HepG2 (cell line): ENCODE measurements at regions not wholly inside any gene's neighbourhood (a gene's known extent, or its start where the extent isn't known, plus 50 kb on each side); places are given as distances from the start of the nearest gene placed in this dataset.

Experiments
- CHCHD3 ChIP-seq: sonication (generic); formaldehyde crosslinking; IDR thresholded peaks from 2 replicates; pipeline ENCODE4 v1.8.0; 2022; ENCODE audit warnings: mild to moderate bottlenecking, missing genetic modification reagents, moderate library complexity
- POLR2A ChIP-seq, 2 experiments: IDR thresholded peaks; 2 replicates each; pipeline ENCODE4 v1.6.1; 2011; ENCODE audit warnings: low read depth in 2 of 2, low read length in 2 of 2, mild to moderate bottlenecking in 1 of 2, moderate library complexity in 1 of 2; ENCODE audit not compliant: insufficient read depth in 1 of 2
- TARDBP ChIP-seq: sonication (generic); formaldehyde crosslinking; IDR thresholded peaks from 2 replicates; pipeline ENCODE4 v1.8.0; 2022; ENCODE audit warnings: mild to moderate bottlenecking, missing genetic modification reagents
- USF2 ChIP-seq, 2 experiments: sonication (generic) in 1 of 2; formaldehyde crosslinking in 1 of 2; IDR thresholded peaks; 2 replicates each; pipeline versions ENCODE4 v1.5.1 to v1.6.1; 2011 to 2020; ENCODE audit warnings: borderline replicate concordance in 1 of 2, low read depth in 1 of 2, low read length in 1 of 2, mild to moderate bottlenecking in 1 of 2, missing genetic modification reagents in 1 of 2, moderate library complexity in 1 of 2
- ZBTB37 ChIP-seq: sonication (generic); formaldehyde crosslinking; IDR thresholded peaks from 2 replicates; pipeline ENCODE4 v1.4.0; 2020; ENCODE audit warnings: mild to moderate bottlenecking, missing genetic modification reagents
- ZFP1 ChIP-seq: IDR thresholded peaks from 2 replicates; pipeline ENCODE4 v1.6.1; 2016
- ZNF530 ChIP-seq: sonication (generic); formaldehyde crosslinking; IDR thresholded peaks from 2 replicates; pipeline ENCODE4 v1.5.0; 2020; ENCODE audit warnings: low read depth, mild to moderate bottlenecking, missing genetic modification reagents
- ZSCAN31 ChIP-seq: sonication (generic); formaldehyde crosslinking; IDR thresholded peaks from 2 replicates; pipeline ENCODE4 v1.5.0; 2020; ENCODE audit warnings: low read depth, mild to moderate bottlenecking, missing genetic modification reagents

DNA sequence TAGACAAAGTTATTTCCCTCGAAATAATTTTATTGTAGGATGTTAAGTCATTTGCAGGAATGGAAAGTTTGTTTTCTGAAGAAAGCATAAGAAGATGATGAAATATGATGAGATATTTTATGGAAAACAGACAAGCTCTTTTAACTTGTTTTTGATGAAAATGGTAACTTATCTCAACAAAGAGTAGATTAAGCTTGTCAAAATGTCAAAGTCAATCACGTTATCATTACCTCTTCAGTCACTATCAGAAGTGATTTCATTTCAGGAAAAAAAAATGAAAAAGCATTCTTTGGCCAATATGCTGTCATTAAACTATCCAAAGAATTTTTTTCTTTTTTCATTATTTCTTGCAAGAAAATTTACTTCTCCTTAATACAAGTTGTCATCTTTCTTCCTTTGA, 221.0 kb upstream of the ANKRD50 start:
- TF ChIP-seq TARDBP (no peak), POLR2A (IDR thresholded peaks at IDR 0.05; ENCODE audit: insufficient read depth in 1 of 2, low read depth in 2 of 2, low read length in 2 of 2) (no peak), CHCHD3 (CRISPR knock-in tag) (no peak), USF2 (IDR thresholded peaks at IDR 0.05; ENCODE audit: low read depth, low read length) (no peak), USF2 (CRISPR knock-in tag; IDR thresholded peaks at IDR 0.05; ENCODE audit: borderline replicate concordance) (no peak), ZNF530 (CRISPR knock-in tag) (no peak), ZBTB37 (CRISPR knock-in tag) (no peak), ZFP1 (CRISPR knock-in tag) (no peak), ZSCAN31 (CRISPR knock-in tag) (no peak)
